ENCODE measurements at regions not wholly inside any gene's neighbourhood (a gene's known extent, or its start where the extent isn't known, plus 50 kb on each side); places are given as distances from the start of the nearest gene placed in this dataset.

GRCh38 chr5:98275980-98276379, 497.5 kb upstream of the RGMB start:
- DNase-seq (ENCODE audit: extremely low spot score), result no peak
- TF ChIP-seq LEF1 (IDR thresholded peaks at IDR 0.05; ENCODE audit: borderline replicate concordance), result no peak
- ChIA-PET CTCF (no interaction called here), POLR2A (no interaction called here)

GRCh38 chr5:98282521-98282920, 490.9 kb upstream of the RGMB start:
- TF ChIP-seq FOXK2 (IDR thresholded peaks at IDR 0.05), result no peak
- TF ChIP-seq SP1 (IDR thresholded peaks at IDR 0.05), result no peak
- TF ChIP-seq NFRKB (IDR thresholded peaks at IDR 0.05), result no peak
- TF ChIP-seq FOXM1 (IDR thresholded peaks at IDR 0.05; ENCODE audit: borderline replicate concordance), result no peak
- TF ChIP-seq BHLHE40 (IDR thresholded peaks at IDR 0.05; ENCODE audit: borderline replicate concordance), result no peak
- no peak for TF ChIP-seq TARDBP (IDR thresholded peaks at IDR 0.05)
- POLR2A ChIA-PET, result no interaction called here
- CTCF ChIA-PET, result no interaction called here
- no peak for DNase-seq (ENCODE audit: extremely low spot score)

GRCh38 chr5:98292496-98292895, 481.0 kb upstream of the RGMB start:
- DNase-seq (ENCODE audit: extremely low spot score), result no peak

GRCh38 chr5:98296426-98296825, 477.0 kb upstream of the RGMB start:
- TF ChIP-seq LEF1 (IDR thresholded peaks at IDR 0.05; ENCODE audit: borderline replicate concordance) (no peak), HDGF (IDR thresholded peaks at IDR 0.05; ENCODE audit: borderline replicate concordance) (no peak), ARNT (IDR thresholded peaks at IDR 0.05) (no peak), NFRKB (IDR thresholded peaks at IDR 0.05) (no peak), CTBP1 (IDR thresholded peaks at IDR 0.05; ENCODE audit: borderline replicate concordance) (no peak), FOXM1 (IDR thresholded peaks at IDR 0.05; ENCODE audit: borderline replicate concordance) (no peak), TARDBP (IDR thresholded peaks at IDR 0.05) (no peak), L3MBTL2 (conservative IDR thresholded peaks at IDR 0.05) (no peak), FOXK2 (IDR thresholded peaks at IDR 0.05) (no peak), PKNOX1 (IDR thresholded peaks at IDR 0.05) (no peak), ELF4 (IDR thresholded peaks at IDR 0.05) (no peak)
- POLR2A ChIA-PET, result no interaction called here
- CTCF ChIA-PET, result no interaction called here
- no peak for DNase-seq (ENCODE audit: extremely low spot score)

More at GRCh38 chr5:98292496-98292895, 481.0 kb upstream of the RGMB start:
- ChIA-PET POLR2A (no interaction called here), CTCF (no interaction called here)
- TF ChIP-seq ZNF384 (IDR thresholded peaks at IDR 0.05) (no peak), HDGF (IDR thresholded peaks at IDR 0.05; ENCODE audit: borderline replicate concordance) (no peak), FOXK2 (IDR thresholded peaks at IDR 0.05) (no peak), ELF4 (IDR thresholded peaks at IDR 0.05) (no peak), FOXM1 (IDR thresholded peaks at IDR 0.05; ENCODE audit: borderline replicate concordance) (no peak), FOXA1 (IDR thresholded peaks at IDR 0.05) (no peak), LEF1 (IDR thresholded peaks at IDR 0.05; ENCODE audit: borderline replicate concordance) (no peak), L3MBTL2 (conservative IDR thresholded peaks at IDR 0.05) (no peak), CTBP1 (IDR thresholded peaks at IDR 0.05; ENCODE audit: borderline replicate concordance) (no peak), NFRKB (IDR thresholded peaks at IDR 0.05) (no peak), TARDBP (IDR thresholded peaks at IDR 0.05) (no peak), BHLHE40 (IDR thresholded peaks at IDR 0.05; ENCODE audit: borderline replicate concordance) (no peak), ARNT (IDR thresholded peaks at IDR 0.05) (no peak), PKNOX1 (IDR thresholded peaks at IDR 0.05) (no peak), SUZ12 (IDR thresholded peaks at IDR 0.05) (no peak)

GRCh38 chr5:98299435-98299834, 474.0 kb upstream of the RGMB start:
- TF ChIP-seq FOXM1 (IDR thresholded peaks at IDR 0.05; ENCODE audit: borderline replicate concordance) (no peak), NFRKB (IDR thresholded peaks at IDR 0.05) (no peak), TARDBP (IDR thresholded peaks at IDR 0.05) (no peak), ARNT (IDR thresholded peaks at IDR 0.05) (no peak), FOXA1 (IDR thresholded peaks at IDR 0.05) (no peak), LEF1 (IDR thresholded peaks at IDR 0.05; ENCODE audit: borderline replicate concordance) (no peak), ZNF384 (IDR thresholded peaks at IDR 0.05) (no peak), SP1 (IDR thresholded peaks at IDR 0.05) (no peak), L3MBTL2 (conservative IDR thresholded peaks at IDR 0.05) (no peak), SUZ12 (IDR thresholded peaks at IDR 0.05) (no peak), HDGF (IDR thresholded peaks at IDR 0.05; ENCODE audit: borderline replicate concordance) (no peak), CTBP1 (IDR thresholded peaks at IDR 0.05; ENCODE audit: borderline replicate concordance) (no peak), FOXK2 (IDR thresholded peaks at IDR 0.05) (no peak), PKNOX1 (IDR thresholded peaks at IDR 0.05) (no peak)
- CTCF ChIA-PET, result no interaction called here
- POLR2A ChIA-PET, result no interaction called here
- DNase-seq (ENCODE audit: extremely low spot score), result no peak

- no peak for DNase-seq (ENCODE audit: extremely low spot score)
- CTCF ChIA-PET, result no interaction called here
- no peak for TF ChIP-seq FOXK2 (IDR thresholded peaks at IDR 0.05)
- TF ChIP-seq LEF1 (IDR thresholded peaks at IDR 0.05; ENCODE audit: borderline replicate concordance), result no peak
- no peak for TF ChIP-seq PKNOX1 (IDR thresholded peaks at IDR 0.05)
- no peak for TF ChIP-seq NFRKB (IDR thresholded peaks at IDR 0.05)
- no peak for TF ChIP-seq FOXM1 (IDR thresholded peaks at IDR 0.05; ENCODE audit: borderline replicate concordance)
- no peak for TF ChIP-seq HDGF (IDR thresholded peaks at IDR 0.05; ENCODE audit: borderline replicate concordance)
- TF ChIP-seq ARNT (IDR thresholded peaks at IDR 0.05), result no peak
- TF ChIP-seq SP1 (IDR thresholded peaks at IDR 0.05), result no peak
- TF ChIP-seq L3MBTL2 (conservative IDR thresholded peaks at IDR 0.05), result no peak
- POLR2A ChIA-PET, result no interaction called here
Observed at GRCh38 chr5:98301547-98301946, 471.9 kb upstream of the RGMB start.
